GM18858 (cell line): ENCODE measurements at regions not wholly inside any gene's neighbourhood (a gene's known extent, or its start where the extent isn't known, plus 50 kb on each side); places are given as distances from the start of the nearest gene placed in this dataset.

Experiments used
- ATAC-seq: cut with Tn5 transposase; IDR thresholded peaks from one replicate; pipeline ENCODE4 v1.9.1; 2021; ENCODE audit not compliant: unreplicated experiment

GRCh38 chr22:46077669-46078099 lies 72.6 kb upstream of the PPARA start:
- ATAC-seq: no peak

DNA sequence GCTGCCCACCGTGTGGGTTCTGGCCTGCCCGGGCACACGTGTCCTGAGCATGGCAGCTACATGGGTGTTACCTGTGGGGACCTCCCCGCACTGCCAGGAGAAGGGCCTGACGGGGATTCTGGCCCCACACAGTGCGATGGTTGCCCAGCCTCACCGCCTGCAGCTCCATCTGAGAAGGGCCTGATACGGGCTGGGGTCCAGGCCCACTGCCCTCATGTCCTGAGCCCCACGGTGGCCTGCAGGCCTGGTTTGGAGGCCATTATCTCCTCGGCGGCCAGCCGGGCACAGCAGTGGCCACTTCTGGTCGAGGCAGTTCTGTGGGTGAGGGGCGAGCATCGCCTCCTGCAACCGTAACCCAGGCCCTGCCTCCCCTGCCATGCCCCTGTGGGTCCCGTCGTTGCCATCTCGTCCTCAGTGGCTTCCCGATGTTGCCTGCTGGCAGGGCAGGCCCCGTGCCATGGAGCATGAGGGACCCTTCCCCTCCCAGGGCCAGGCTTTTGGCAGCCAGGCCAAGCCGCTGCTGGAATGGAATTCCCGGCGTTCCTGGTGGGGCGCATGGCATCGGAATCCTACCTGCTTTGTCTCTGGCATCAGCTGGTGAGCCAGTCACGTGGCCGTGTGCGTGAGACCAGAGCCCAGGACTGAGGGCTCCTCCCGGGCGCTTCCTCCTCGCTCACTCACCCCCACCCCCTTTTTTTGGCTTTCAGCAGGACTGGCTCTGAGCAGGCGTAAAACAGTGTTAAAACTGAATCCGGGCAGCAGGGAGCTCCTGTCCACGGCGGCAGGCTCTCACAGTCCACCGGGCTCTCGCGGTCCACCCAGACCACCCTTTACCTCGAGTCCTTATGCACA lies 71.9 kb upstream of the PPARA start:
- ATAC-seq: no peak

- ATAC-seq: no peak
Observed at GRCh38 chr22:46079093-46079860, 71.0 kb upstream of the PPARA start.

GRCh38 chr22:46079861-46080821 lies 70.2 kb upstream of the PPARA start:
- ATAC-seq: no peak

DNA sequence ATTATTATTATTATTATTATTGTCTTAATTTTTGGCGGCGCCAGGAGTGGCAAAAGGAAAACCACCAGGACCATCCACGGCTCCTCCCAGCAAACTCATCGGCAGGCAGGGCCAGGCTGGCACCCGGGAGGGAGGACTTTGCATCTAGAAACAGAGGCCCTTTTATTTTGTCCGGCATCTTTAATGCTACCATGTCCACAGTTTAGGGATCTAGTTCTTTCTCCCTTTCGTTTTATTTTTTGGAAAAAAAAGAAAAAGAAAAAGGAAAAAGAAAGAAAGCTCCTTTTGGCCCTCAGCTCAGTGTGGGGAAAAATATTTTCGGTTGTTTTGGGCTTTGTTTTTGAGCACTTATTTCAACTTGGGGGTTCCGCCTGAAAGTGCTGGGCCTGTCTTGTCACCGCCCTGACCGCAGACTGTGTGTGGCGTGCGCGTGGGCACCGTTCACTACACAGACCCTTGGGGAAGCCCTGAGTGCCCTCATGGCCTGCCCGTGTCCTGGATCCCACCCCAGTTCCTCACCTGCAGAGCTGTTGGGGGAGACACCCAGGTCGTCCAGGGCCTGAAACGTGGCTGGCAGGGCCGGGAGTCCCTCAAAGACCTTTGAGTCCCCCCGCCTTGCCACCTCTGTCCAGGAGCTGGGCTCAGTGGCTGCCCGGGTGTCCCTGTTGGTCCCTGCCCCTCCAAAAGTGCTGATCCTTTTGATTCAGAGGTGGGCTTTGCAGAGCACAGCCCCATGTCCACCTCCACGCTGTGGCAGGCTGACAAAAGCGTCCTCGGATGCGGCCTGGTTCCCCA lies 69.1 kb upstream of the PPARA start:
- ATAC-seq: no peak

DNA sequence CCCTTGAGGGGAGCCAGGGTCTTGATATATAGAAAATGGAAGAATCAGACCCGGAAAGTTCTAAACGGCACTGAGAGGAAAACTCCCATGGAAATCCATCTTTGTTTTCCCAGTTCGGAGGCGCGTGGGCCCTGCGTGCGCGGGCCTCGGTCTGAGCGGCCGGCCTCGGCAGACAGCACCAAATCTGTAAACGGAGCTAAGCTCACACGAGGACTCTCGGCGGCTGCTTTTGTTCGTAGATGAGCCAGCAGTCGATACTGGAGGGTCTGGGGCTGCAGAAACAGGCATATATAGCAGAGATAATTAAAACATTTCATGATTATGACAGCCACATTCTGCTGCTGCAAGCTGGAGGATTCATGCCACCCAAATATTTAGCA lies 68.5 kb upstream of the PPARA start:
- ATAC-seq: no peak

GRCh38 chr22:46082633-46083032 lies 67.7 kb upstream of the PPARA start:
- ATAC-seq: no peak

DNA sequence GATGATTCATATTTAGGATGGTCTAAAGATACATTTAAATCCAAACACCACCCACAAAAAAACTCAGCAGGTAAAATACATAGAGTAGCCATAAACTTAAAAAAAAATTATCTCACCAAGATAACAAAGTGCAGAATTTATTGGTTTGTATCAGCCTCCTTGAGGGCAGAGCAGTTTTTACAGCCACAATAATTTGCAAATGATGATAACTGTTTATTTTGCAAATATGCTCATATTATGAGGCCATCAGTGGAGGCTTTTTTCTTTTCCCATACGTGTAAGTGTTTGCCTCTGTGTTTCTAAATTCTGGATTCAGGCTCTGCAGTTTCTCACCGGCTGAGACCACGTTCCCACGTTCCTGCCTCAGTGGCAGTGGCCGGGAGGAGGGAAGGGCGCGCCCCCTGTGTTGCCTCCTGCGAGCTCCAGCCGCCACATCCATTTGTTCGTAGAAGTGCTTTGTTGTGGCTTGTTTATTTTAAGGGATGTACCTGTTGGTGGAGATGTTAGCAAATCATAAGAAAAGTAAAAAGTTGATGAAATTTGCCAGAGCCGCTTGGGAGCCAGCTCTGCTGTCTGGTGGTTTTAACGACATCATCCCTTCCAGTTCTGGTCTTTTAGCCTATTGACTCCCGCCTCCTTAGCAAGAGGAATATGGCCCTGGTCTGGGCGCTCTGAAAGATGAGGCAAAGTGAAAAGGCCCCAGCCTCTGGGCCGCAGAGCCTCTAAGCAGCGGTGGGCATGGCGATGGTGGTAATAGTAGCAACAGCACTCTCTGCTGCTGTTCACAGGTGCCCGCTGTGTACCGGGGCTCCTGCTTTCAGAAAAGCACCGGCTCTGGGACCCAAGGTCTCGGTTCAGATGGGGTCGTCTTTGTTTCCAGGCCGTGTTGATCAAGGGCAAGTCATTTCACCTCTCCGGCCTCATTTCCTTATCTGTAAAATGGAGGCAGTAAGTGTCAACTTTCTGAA lies 66.7 kb upstream of the PPARA start:
- no peak for ATAC-seq

GRCh38 chr22:46084376-46084775 lies 66.0 kb upstream of the PPARA start:
- ATAC-seq: no peak

DNA sequence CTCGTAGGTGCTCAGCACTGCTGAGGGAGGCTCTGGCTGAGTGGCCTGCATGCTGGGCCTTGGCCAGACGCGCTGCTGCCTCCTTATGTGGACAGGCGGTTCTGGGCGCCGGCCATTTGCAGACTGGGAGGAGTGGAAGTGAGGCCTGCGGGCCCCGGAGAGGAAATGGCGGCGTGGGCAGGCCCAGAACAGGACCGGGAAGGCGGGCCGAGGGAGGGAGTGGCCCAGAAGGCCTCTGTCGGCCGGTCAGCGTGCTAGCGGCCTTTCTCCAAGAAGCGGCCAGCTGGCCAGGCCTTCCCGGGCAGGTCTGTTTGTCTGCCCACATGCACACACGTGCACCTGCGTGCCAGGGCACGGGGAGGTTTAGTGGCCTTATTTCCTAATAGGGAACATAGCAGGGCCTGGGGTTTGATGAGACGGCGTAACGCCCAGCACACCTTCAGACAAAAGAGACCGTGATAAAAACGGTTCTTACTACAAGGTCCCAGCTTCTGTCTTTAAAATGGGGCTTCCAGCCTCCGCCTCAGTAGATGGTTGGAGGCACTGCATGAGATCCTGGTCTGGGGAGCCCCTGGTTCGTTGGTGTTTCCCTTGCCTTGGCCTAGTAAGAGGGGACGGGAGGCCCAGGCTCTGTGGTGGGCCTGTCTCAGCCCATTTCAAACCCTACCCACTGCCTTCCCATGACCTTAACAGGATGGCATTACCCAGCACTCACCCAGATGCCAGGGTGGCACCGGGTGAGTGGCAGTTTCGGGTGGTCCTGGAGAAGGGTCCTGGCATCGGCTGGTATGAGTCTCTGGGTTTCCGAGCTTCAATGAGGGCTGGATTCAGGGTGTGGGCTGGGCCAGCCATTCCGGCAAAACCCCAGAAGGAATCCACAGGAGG lies 65.1 kb upstream of the PPARA start:
- no peak for ATAC-seq

- no peak for ATAC-seq
Observed at GRCh38 chr22:46085828-46086576, 64.3 kb upstream of the PPARA start.

- ATAC-seq: no peak
Observed at GRCh38 chr22:46086577-46087335, 63.6 kb upstream of the PPARA start.

DNA sequence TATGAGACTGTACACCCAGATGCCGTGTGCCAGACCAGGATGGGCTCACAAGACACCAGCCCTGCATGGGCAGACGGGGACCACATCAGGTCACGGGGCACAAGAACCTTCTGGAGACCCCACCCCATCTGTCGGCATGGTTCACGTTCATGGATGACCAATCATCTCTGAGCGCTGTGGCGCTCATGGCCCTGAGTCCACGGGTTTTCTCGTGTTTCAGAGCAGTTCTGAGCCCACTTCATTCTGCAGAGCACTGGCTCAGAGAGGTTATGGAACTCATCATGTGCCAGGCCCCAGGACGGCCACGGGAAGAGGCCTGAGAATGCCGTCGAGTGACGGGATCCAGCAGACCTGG lies 63.0 kb upstream of the PPARA start:
- ATAC-seq: no peak

DNA sequence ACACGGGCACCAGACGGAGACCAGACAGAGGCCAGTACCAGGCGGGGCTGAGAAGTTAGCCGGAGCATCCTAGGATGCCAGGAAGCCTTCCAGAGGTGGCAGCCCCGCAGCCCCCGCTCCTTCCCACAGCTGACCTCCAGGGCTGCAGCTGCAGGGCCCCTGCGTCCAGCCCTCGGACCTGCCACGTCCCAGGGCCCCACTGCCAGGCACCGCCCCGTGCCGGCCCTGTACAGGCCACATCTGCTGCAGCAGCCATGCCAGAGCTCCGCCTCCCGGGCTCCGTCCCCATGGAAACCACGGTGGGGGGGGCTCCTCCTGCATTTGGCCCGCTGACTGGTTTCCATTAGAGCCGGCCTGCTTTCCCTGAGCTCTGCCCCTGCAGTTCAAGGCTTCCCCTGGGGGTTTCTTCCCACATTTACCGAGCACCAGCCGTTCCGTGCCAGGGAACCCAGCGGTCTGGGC lies 62.5 kb upstream of the PPARA start:
- no peak for ATAC-seq

DNA sequence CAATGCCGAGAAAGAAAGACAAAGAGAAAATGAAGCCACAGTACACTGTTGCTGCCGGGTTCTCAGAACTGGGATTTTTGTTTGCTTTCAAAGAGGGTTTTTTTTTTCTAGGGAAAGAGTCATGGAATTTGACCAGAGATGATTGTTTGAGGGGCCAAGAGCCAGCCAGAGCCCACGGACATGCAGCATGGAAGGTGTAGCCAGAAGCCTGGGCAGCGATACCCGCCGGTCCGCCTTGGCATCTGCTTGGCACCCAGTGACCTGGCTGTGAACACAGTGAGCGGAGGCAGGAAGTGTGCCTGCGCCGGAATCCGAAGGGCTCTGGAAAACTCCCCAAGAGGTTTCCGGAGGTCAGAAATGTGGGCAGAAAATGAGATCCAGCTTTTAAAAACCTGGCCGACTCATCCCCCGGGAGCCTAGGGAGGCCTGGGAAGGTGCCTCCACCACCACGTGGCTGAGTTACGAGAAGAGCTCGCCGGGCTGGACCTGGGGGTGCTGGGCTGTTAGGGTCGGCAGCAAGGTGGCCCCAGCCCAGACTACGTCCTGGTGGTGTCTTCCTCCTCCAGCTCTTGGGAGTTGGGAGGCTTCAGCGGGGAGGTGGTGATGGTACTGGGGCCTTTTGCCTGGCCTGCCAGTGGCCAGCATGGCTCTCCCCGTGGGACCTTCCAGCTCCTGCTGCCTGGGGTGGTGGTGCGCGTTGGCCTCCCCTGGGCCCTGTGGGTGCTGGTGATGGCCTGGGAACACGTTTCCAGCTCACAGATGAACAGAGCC lies 61.6 kb upstream of the PPARA start:
- ATAC-seq: no peak

DNA sequence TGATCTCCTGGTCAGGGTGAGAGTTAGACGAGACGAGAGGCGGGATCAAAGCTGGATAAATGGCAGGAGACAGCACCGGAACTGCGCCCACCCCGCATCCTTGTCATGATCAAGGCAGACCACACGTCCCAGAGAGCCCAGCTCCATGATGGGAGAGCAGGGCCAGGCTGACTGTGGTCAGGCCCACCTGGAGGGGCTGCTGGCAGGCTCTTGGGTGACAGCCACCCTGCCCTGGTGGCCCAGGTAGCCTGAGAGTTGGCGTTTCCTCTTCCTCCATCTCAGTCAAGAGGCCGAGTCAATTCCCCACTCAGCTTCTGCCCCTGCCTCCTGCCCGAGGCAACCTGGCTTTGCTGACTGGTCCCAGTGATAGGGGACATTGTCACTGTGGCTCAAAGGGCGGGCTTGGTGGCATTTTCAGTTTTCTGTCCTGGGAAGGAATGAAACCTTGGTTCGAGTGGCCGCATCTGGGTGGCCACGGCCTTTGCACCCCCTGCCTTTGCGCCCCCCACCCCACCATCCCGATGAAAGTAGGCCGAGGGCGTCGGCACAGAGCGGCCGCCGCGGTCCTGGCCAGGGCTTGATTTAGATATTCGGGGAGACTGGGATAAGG lies 60.8 kb upstream of the PPARA start:
- ATAC-seq: no peak
